DMS53 treated with DMSO at 0.1 percent for 48 hours (cell line): ENCODE measurements at regions not wholly inside any gene's neighbourhood (a gene's known extent, or its start where the extent isn't known, plus 50 kb on each side); places are given as distances from the start of the nearest gene placed in this dataset.

ENCODE experiments used
- DNase-seq: peaks from one replicate; lab custom pipeline; 2025; ENCODE audit not compliant: unreplicated experiment; lab: John Stamatoyannopoulos, UW

GRCh38 chr14:95442633-95443021 is 73.8 kb downstream of the SYNE3 start:
- peak; percentile 30 for DNase-seq

DNA sequence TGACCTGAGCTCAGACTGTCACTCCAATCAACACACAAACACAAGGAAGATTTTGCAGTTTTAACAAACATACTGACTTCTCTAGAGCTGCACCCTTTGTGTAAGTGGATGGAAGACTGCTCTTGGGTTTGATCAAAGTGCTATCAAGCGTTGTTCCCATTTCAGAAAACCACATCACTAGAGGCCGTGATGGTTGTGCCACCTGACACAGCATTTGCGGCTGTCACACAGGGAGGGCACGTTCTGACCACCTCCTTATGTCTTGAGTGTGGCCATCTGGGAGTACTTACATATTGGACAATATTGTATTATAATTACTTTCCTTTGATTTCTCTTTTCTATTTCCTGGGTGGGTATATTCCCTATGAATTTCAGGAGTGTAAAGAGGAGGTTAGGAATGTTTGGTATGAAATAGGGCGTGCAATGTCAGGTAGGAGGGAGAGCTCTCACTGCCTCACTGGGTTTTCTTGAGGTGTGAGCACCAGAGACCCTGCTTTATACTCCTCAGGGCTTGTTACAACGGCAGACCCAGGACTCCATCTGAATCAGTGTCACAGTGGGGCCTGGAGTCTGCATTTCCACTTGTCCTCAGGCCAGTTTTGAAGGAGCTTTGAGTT is 74.3 kb downstream of the SYNE3 start:
- no peak for DNase-seq

- no peak for DNase-seq
These were observed 75.5 kb downstream of the SYNE3 start for GRCh38 chr14:95440951-95441350.

DNA sequence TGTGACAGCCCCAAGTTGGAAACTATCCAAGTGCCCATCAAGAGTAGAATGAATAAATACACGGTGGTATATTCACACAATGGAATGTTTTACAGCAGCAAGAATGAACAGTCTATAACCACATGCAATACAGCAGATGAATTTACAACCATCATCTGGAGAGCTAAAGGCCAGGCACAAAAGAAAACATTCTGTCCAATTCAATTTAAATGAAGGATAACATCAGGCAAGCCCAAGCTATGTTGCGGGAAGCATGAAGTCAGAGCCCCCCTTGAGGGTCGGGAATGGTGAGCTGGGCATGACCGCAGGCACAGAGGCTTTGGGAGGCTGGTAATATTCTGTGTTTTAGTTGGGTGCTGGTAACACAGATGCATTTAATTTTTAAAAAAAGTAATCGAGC is 76.0 kb downstream of the SYNE3 start:
- DNase-seq, result no peak

DNA sequence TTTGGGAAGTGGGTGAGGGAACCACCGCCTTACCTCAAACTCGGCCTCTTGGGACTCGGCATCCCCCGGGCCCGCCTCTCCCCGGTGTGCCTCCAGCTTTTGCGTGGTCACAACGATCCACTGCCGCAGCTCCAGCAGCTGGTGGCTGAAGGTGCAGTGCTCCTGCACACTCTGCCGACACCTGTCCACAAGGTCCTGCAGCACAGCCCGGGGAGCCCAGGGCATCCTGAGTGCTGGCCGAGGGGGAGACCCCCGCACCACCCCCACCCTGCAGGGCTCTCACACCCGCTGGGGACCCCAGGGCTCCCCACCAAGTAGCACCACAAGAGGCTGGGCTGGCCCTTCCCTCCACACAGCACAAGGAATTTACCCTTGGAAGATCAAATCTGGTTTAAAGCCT is 76.6 kb downstream of the SYNE3 start:
- DNase-seq, result no peak

DNA sequence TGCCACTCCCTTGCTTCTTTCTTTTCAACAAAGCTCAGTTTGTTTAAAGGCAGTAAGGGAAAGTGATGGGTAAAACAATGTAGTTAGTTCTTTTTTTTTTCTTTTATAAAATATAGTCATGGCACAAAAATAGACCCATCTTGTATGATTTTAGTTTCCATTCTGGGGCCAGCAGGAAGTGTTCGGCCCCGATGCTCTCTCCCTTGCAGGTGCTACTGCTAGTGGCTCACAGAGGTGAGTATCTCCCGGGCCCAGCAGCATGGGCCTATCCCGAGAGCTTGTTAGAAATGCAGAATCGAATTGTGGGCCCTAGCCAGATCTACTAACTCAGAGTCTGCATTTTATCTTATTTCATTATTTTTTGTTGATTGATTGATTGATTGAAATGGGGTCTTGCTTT is 78.7 kb downstream of the SYNE3 start:
- no peak for DNase-seq

DNA sequence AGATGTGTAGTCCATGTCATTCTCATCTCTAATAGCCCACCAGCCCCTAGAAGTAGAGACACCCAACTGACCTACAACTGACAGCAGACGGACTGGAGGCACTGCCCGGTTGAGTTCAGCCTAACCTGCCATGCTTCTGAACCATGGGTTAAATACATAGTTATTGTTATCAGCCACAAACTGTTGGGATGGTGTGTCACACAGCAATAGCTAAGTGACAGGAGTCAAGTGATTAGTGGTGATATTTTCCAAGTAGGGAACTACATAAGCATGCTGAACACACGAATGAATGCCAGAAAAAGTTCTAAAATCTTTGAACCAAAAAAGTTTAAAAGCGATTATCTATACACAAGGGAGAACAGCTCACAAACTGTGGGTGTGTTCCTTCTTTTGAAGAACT is 80.1 kb downstream of the SYNE3 start:
- DNase-seq, result no peak

GRCh38 chr14:95434121-95434520 is 82.3 kb downstream of the SYNE3 start:
- no peak for DNase-seq

- no peak for DNase-seq
These were observed 83.4 kb downstream of the SYNE3 start for GRCh38 chr14:95433094-95433478.

DNA sequence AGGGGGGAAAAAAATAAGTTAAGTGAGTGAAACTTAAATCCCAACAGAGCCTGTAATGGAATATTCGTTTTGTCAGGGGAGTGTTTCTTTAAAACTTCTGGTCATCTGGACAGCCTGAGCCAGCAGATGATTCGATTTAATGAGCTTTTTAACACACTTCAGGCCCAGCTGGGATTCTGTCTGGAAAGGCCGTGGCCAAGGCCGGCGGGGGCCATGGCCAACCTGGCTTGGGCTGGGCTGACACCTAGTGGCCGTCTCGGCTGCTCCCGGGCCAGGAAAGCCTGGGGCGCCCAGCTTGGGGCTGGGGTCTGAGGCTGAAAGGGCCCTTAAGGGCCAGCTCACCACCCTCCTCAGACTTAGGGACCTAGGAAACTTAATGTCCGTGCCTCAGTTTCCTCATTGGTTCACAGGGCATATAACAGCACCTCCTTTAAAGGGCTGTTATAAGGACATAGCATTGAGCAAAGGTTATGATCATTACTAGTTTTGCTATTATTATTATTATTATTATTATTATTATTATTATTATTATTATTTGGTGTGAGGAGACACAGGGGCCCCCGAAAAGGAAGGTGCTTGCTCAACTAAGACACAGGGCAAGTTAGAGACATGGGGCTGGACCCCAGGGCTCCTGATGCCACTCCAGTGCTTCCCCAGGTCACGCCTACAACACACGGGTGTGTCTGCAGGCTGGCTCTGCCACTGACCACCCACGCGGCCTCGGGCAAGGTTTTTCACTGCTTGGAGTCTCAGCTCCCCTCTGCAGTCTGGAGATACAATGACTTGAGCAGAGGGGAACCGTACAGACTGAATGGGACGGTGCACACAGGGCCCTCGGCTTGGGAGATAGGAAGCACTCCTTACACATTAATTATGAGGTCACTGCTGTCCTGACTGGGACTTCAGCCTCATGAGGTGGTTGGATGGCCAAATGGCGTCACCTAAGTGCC is 84.0 kb downstream of the SYNE3 start:
- DNase-seq, result peak; percentile 25

DNA sequence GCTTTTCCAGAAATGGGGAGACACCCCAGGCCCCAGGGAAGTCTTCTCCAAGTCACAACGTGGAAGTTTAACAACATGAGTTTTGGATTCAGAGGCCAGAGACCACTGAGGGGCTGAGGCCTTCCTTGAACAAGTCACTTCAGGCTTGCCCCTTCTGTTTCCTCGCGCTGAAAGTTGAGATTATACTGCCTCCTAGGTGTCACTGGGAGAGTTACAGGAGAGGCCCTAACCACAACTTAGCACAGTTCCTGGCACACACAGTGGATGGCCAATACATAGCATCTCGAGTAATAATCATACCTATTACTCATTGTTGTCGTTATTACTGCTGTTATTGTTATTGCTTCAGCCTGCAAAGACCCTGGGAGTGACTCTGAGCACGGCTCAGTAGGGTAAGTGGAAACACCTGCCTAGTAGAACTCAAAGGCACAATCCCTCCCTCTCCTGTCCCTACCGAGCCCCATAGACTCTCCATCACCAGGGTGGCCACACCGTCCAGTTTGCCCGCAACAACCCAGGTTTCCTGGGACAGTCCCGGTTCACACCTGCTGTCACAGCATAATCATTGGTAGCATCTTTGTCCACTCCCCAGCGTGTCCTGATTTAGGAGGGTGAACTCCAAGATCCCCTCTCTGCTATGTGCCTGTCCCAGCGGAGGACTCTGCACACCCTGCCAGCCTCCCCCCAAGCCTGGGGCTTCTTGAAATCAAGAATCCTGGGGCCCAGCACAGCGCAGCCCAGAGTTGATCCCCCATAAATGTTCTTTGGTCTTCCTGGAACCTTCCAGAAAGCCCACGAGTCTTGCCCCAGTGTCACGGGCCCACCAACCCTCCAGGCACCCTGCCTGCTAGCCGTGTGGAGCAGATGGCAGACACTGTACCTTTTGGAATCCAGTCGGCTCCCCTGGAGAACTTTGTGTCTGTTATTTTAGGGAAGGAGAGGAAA is 85.0 kb downstream of the SYNE3 start:
- DNase-seq, result no peak

GRCh38 chr14:95428557-95428956 is 87.9 kb downstream of the SYNE3 start:
- no peak for DNase-seq

DNA sequence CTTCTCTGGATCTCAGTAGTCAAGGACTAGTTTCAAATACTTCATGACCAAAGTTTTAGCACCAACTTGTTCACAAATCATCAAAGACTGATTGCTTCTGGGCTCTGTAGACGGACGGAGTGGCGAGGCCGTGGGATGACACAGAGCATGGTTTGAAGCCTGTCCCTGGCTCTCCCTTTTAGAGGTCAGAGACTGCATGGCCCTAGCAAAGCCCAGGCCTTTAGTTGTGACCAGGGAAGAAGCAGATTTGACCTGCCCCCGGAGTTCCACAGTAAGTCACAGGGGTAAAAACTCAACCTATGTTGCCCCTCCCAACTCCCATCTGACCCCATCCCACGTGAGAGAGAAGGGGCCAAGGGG is 90.4 kb downstream of the SYNE3 start:
- DNase-seq, result no peak

GRCh38 chr14:95425369-95426115 is 90.9 kb downstream of the SYNE3 start:
- DNase-seq, result no peak

DNA sequence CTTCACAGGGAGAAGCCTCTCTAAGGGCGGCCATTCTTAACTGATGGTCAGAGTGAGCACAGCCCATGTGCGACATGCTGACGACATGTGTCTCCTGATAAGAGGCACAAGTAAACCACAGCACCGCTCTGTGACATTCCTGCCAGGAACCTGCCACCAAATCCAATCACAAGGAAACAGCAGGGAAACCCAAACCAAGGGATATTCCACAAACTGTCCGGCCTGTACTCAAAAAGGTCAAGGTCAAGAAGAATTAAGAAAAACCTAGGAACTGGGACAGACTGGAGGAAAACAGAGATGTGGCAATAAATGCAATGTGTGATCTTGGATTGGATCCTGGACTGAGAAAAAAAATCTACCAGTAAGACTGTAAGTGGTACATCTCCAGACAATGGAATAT is 91.9 kb downstream of the SYNE3 start:
- no peak for DNase-seq

DNA sequence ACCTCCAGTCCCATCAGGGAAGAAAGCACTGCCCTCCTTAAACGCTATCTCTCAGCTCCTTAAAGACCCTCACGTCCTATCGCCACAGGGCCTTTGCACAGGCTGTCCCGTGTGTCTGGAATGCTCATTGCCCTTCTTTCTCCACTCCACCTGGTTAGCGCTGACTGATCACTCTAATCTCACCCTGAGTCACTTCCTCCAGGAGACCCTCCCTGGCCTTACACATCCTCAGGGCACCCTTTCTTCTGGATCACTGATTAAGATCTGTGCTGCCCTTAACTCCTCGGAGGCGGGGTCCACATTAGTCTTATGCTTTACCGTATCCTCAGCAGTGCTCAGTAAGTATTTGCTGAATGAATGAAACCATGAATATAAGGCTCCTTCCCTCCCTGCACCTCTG is 94.7 kb downstream of the SYNE3 start:
- no peak for DNase-seq

GRCh38 chr14:95420060-95420459 is 96.4 kb downstream of the SYNE3 start:
- no peak for DNase-seq

- DNase-seq, result no peak
These were observed 96.9 kb downstream of the SYNE3 start for GRCh38 chr14:95419569-95419968.

DNA sequence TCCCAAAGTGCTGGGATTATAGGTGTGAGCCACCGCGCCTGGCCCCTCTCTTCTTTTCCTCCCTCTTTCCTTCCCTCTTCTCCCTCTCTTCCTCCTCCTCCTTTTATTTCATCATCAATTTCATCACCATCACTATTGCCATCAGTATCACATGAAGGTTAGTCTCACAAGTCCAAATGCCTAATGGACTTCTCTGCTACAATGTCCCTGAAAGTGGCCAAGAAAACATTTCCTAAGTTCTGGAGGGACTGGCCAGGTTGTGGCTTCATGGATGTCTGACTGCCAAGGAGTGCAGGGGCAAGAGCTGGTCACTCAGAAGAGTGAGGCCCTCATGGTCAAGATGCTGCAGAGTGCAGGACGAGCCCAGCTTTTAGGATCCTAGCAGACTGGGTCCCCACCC is 97.6 kb downstream of the SYNE3 start:
- DNase-seq, result no peak

DNA sequence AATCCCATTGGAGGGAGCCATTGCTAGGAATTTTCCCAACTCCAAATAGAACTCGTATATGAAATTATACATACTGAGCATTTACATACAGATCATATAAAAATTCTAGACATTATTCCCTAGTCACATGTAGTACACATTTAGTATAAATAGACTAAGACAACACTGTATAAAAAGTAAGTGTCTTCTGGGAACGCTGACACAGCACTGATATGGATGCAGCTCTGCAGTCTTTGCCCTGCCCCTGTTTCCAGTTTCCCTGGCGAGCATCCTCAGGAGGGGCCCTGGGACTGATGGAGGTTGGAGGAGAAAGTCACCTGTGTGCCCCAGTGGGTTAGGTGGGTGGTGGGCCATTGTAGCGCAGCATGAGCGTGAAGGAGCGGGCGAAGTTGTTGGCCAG is 97.8 kb upstream of the CLMN start:
- DNase-seq, result no peak

DNA sequence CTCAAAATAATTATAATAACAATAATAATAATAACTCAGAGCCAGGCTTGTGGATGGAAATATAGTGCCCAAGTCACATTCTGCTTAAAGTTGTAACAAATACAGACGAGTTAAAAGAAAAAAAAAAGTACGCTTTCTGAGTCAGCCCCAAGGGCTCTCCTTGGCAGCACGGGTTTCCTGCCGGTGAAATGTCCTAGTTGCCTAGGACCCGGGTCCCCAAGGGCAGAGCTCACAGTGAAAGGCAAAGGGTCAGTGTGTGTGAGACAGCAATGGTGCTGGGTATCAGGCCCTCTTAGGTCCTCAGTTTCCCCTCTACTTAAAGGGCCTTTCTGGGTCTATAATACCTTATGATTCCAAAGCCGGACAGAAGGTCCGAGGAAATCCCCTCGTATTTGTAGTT is 96.3 kb upstream of the CLMN start:
- no peak for DNase-seq
